HG03280 (cell line): ENCODE measurements at regions not wholly inside any gene's neighbourhood (a gene's known extent, or its start where the extent isn't known, plus 50 kb on each side); places are given as distances from the start of the nearest gene placed in this dataset.
"Not testable (repeated sequence)": the region's sequence is repeated elsewhere in the genome, so short reads cannot be mapped to it uniquely, and the experiment has no call there.

ENCODE experiments used
- ATAC-seq: cut with Tn5 transposase; IDR thresholded peaks from one replicate; pipeline ENCODE4 v1.9.1; 2021; ENCODE audit warnings: mild to moderate bottlenecking, moderate library complexity; ENCODE audit not compliant: unreplicated experiment

DNA sequence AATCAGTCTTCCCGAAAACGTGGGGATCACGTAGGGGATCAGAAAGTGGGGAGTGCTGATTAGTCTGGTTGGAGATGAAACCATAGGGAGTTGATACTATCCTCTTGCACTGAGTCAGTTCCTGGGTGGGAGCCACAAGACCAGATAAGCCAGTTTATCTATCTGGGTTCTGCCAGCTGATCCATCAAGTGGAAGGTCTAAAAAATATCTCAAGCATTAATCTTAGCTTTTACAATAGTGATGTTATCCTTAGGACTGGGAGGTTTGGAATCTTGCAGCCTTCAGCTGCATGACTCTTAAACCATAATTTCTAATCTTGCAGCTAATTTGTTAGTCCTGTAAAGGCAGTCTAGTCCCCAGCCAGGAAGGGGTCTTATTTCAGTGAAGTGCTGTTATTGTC, 2474.2 kb downstream of the PCDH9 start:
- no peak for ATAC-seq

DNA sequence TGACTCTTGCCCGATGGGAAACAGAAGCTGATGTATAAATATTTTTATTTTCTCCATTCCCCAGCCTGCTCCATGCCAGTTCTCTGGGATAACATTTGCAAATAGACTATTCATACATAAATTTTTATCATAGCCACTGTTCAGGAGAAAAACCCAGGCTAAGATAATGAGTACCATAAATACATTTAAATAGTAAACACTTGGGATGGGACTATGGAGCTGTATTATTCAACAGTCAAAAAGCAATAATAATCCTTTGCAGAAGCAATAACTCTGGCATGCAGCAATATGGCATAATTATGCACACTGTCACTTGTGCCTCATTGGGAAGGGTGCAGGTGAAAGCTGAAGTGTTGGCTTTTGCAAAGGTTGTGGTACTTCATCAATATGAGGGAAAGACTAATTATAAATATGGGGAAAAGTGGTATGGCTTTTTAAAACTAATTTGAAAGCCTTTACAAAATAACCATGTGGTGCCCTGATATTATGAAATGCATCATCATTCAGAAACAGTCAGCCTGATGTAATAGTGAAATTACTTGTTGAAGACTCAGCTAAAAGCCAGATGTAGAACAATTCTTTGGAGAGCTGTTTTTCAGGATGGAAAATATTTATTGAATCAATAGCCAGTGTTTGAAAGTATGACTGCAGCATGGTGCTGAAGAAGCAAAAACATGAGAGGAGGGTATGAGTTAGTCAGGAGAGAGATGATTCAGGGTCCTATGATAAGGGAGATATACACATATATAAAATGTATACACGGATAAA, 2476.7 kb downstream of the PCDH9 start:
- ATAC-seq: no peak

DNA sequence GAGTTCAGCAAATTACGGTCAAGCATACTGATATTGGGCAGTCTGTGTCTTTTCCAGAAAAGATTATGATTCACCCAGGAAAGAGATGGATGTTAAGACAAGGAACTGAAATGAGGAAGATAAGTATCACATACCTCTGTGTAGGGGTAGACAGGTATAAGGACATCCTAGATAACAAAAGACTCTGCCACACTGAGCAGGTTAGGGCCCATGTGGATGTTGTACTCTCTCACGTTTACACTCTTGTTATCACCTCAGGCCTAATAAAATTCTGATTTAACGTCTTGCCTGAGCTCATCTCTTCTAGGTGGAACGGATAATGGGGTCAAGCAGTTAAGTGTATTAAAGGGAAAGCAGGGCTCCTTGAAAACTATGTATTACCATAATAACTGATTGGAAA, 2480.8 kb downstream of the PCDH9 start:
- ATAC-seq: no peak

DNA sequence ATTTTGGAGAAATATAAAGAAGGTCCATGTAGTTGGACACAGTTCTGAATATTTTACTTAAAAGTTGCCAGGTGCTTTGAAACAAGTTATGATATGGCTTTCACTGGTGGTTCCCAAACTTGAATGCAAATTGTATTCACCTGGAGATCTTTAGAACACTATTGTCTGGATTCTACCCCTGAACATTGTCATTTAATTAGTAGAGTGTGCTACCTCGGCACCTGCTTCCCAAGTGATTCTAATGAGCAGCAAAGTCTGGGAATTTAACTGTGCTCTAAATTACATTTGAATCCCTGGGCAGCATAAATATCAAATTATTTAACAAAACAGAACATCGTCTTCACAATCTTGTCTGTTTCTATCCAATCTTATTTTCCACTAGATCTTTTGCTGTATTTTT, 2483.3 kb downstream of the PCDH9 start:
- no peak for ATAC-seq

DNA sequence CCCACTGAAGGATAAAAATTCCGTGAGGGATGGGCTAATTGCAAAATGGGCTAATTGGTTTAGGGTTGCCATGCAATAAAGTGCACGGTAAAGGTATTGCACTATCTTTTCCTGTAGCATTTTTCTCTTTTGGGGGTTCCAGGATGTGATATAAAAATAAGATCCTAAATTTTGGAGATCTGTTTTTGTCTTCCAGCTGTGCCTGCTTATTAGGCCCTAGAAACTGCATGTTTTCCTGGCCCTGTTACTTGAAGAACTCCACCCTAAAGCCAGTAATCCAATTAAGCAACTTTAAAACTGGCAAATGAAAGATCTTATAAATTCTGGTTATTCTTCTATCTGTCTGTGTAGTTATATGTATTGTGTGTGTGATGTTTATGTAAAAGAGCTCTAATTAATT, 2489.6 kb downstream of the PCDH9 start:
- ATAC-seq: no peak

DNA sequence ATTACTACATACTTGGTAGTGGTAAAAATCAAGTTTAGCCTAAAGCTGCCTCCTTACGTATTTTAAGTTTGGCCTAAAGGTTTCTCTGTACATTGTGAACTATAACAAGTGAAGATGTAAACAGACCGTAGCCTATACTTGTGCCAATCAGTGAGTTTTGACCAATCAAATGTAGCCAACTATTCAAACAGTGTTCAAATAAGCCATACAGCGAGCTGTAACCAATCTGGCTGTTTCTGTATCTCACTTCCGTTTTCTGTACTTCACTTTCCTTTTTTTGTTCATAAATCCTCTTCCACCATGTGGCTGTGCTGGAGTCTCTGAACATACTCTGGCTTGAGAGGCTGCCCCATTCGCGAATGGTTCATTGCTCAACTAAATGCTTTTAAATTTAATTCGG, 2504.6 kb downstream of the PCDH9 start:
- ATAC-seq: no peak

DNA sequence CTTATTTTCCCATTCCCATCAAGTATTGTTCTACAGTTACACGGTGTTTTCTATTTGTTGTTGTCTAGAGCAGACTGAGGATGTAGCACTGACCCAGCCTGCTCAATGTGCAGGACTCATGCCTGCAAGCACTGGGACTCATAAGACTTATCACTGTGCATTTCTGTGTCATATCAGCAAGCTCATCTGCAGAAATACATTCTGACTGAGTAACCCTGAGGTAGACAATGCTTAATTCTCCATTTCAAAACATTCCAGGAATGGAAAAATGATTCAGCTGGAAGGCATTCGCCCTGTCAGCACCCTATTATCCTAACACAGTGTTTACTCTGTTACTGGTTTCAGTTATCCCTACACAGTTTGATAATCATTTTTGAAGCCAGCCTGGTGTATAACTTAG, 2506.4 kb downstream of the PCDH9 start:
- ATAC-seq: no peak

DNA sequence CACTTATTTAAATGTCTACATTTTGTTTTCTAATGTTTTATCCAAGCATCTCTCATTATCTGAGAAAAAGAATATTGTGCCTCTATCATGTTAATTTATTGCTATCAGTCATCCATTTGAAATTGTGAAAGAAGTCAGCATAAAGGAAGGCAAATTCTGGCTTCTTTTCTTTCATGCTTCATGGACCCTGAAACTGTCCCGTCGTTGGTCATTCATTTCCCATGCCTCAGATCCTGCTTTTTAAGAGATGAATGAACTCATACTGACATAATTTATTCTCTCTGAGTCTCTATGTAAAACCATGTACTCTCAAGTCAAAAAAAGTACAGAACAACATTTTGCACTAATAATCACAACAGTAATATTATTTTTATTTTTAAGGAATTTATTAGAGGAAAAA, 2512.0 kb downstream of the PCDH9 start:
- ATAC-seq: no peak

DNA sequence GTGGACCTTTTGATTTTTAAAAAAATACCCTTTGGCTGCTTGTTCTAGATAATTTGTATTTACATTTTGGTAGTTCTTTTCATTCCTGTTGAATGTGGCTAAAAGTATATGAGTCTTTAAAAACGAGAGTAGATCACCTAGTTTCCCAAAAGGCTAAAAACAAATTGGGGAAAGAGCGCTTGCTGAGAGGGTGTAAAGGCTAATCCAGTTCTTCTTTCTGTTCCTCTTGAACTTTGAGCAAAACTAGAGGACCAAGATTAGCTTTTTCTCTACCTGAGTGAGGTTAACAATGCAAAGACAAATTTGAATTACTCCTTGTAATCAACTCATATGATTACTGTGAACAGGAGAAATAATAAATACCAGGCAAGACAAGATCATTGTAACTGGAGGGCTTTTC, 2513.2 kb downstream of the PCDH9 start:
- ATAC-seq: no peak

DNA sequence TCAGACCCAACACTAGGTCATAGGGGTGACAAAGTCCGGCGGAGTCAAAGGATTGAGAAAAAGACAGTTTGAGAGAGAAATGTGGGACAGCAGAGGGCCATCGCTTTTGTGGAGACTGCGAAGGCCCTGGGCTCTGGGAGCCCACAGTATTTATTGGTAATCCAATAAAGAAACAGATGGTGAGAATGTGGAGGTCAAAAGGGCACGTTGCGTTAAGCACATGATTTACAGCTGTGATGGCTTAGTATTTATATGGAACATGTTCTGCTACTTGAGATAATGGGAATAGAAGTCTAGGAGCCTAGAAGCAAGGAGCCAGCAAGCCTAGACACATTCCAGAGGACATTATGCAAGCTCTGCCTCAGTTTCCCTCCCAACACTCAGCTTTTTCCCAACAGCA, 2521.1 kb downstream of the PCDH9 start:
- ATAC-seq: no peak

DNA sequence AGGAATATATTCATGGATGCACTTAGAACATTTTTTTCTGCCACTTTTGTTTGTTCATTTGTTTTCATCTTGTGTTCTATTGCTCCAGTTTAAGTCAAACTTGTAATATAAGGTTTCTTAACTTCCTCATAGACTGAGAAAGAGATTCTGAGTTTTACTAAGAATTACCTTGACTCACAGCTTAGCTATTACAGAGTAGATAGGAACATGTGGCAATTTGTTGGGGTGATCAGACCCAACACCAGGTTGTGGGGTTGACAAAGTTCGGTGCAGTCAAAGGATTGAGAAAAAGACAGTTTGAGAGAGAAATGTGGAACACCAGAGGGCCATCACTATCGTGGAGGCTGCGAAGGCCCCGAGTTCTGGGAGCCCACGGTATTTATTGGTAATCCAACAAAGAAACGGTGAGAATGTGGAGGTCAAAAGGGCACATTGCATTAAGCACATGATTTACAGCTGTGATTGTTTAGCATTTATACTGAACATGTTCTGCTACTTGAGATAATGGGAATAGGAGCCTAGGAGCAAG, 2526.0 kb downstream of the PCDH9 start:
- no peak for ATAC-seq

DNA sequence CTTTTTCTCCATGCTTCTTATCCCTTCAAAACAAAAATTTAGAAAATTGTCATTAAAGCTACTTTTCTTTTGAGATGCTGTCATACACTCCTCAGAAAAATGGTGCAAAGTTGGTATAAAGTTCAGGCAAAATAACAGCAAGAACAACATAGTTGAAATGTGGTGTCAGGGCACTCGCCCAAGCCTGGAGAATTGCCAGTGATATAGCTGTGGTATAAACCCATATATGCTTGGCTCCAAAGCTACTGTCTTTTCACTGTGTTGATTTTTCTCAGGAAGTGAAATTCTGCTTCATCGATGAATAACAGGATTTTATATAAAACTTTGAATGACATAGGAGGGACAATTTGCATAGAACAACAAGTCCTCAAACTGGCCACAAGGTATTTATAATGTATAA, 2532.9 kb downstream of the PCDH9 start:
- ATAC-seq: no peak

DNA sequence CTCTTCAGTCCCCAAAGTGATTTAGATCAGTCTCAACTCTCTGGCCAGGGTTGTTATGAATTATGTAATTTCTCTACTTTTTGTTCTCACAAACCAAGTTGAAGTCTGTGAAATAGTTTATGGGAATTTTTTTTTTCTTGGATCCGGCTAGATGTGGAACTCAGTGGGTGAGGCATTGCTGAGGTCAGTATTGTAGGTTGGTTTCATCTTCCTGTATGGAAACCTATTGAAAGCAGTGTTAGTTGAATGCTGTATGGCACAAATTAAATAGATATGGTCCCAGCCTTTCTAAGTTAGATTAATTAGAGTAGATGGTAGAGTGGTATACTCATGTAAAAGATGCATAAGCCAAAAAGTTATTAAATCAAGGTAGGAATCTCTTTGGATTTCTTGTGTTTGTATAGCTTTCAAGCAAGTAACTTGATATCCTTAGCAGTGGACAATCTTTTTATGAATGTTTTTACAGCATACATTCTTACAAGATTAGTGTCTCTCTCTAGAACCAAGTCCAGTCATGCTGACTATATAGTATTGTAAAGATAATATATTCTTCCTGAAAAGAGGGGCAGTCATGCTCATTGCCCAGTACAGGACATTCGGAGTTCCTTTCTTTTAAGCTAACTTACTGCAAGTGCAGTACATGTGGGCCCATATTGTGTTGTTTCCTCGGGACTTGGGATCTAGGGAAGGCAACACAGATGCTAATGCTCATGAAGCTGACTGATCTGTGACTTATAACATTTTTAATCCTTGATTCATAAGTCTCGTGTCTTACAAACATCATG, 2541.1 kb downstream of the PCDH9 start:
- no peak for ATAC-seq

DNA sequence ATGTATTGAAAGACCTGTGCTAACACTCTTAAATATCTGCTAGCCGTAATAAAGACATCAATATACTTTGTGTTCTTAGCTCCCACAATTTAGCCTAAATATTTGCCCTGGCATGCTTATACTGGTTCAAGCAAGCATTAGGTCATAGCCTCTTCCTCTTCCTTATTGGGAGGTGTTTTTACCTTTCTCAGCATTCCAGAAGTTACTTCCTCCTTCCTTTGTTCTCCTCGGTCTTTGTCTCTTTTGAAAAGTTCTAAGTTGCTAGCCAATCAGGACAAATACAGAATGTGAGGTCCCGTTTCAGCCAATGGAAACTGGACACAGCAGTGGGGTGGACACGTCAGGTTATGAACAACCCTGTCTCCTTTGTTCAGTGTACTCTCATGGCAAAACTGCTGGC, 2543.6 kb downstream of the PCDH9 start:
- ATAC-seq: not testable (repeated sequence)

DNA sequence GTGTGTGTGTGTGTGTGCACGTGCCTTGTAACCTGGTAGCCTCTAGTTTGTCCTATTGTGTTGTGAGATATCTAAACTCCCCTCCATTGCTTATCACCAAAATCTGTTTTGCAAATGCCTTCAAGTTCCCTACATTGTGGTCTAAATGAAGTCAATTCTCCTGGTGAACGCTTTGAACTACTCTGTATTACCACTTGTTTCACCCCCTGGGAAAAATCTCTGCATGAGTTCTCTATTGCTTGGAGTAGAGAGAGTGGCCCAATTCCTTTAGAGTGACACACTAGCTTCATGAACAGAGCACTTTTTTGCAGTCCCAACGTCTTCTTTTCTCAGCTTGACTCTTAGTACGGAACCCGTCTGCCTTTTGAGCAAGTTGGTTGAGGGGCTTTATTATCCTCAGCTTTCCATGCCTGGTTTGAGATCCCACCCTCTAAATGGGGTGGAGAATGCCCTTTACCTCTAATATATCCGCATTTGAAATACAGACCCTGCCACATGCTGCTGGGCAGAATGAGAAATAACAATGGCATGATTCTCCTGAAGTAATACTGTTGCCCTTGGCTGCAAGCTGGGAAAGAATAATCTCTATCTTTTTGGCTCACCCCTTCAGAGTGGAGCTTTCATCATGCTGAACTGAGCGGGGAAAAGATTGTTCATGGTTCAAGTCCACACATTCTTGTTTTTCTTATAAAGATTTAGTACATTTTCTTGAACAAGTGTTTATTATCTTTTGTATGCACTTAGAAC, 2545.3 kb downstream of the PCDH9 start:
- no peak for ATAC-seq

DNA sequence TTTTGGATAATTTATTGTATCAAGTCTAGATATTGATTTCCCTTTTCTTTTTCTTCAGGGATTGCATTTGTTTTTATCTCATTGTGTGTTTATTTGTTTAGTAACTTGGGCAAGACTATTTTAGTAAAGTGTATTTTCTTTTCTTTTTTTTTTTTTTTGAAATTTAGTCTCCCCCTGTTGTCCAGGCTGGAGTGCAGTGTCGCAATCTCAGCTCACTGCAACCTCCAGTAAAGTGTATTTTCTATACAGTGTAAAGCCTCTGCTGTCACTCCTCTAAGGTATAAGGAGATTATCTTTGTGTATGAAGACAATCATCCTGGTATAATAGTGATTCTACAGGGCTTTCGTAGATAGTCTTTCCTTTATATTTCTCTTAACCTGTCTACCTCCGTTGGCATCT, 2546.0 kb downstream of the PCDH9 start:
- no peak for ATAC-seq

DNA sequence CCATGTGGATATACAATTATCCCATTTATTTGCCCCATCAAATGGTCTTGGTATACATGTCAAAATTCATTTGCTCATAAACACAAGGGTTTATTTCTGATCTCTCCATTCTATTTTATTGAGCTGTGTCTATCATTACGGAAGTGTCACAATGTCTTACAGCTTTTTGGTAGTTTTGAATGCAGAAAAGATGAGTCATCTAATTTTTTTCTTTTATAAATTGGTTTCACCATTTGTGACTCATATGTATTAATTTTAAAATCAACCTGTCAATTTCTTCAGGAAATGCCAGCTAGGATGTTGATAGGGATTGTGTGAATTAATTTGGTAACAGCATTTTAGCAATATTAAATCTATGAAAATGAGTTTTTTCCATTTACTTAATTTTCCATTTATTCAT, 2549.4 kb downstream of the PCDH9 start:
- no peak for ATAC-seq

DNA sequence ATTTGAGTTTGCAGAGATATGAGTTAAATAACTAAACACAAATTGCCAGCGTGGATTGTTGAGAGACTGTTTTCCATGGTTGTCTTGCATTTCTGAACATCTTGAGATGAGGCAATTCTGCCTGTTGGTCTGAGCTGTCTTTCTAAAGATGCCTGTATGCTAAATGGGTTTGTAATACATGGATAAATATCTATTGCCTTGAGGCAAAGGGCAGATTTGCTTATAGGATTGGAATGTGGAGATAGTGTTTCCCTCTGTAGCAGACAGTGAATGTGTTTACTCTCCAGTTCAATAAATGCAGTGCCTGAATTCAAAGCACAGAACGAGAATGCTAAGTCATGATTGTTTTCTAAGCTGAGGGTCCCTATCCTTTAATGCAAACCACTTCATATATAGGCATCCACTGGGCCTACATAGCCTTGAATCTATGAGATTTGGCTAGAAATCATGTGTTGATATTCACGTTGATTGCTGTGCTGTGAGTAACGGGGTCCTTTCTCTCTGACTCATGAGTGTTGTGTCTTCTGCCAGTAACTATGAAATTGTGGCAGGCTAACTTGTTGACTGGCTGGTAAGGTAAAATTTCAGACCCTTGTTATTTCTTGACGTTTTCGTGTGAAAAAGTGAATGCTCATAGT, 2554.8 kb downstream of the PCDH9 start:
- ATAC-seq: no peak

DNA sequence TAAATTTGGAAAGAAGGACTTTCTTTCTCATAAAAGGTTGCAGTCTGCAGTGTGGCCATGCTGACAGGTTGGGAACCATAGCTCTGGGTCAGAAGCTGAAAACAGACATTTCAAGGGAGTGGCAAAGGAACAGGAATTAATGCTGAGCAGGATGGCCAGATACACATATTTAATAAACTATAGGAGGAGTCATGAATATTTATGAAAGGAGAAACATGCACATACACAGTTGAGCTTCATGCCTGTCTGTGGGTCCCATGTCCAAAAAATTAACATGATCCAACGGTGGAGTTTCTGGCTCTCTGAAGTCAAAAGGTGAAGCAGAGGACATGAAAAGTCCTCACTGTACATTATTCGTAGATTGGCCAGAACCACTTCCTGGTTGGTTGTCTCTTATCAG, 2556.0 kb downstream of the PCDH9 start:
- ATAC-seq: no peak

DNA sequence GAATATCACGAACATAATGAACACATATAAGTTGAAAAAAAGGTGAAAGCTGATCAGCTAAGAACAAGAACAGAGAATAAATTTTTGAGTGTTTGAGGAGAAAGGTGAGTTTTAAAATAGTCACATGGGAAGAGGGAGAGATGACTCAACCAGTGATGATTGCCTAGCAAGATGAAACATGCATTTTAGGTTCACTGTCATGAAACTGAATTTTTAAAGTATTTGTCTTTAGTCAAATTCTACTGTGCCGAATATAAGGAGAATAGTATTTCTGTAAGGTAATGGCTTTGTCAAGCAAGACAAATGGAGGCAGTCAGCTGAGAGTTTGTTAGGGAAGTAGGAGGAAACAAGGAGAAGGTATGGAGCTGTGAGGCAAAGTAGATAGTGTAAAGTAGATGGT, 2557.4 kb downstream of the PCDH9 start:
- ATAC-seq: no peak
